Right lobe of liver (tissue), 4 donors: ENCODE measurements at regions not wholly inside any gene's neighbourhood (a gene's known extent, or its start where the extent isn't known, plus 50 kb on each side); places are given as distances from the start of the nearest gene placed in this dataset.

Experiments used
- POLR2A ChIP-seq: fragments of 450-650 bp; IDR thresholded peaks from one replicate; pipeline ENCODE4 v1.6.1; 2017; ENCODE audit warnings: antibody characterized with exemption, mild to moderate bottlenecking
- TF ChIP-seq, protein P1 (sequence below), 4 donors: fragments of 200-600 bp in 3 of 4; fragments of 450-650 bp in 1 of 4; IDR thresholded peaks; one replicate each; pipeline versions ENCODE4 v1.5.1 to v1.8.0; 2016 to 2022; ENCODE audit warnings: antibody characterized with exemption in 4 of 4, mild to moderate bottlenecking in 2 of 4
- donor health status: DM: no; HTN: no; CAD: no.
- donor health status: DM: no; HTN: no; CAD: no.
- donor health status: DM: no; HTN: yes; CAD: no.

DNA sequence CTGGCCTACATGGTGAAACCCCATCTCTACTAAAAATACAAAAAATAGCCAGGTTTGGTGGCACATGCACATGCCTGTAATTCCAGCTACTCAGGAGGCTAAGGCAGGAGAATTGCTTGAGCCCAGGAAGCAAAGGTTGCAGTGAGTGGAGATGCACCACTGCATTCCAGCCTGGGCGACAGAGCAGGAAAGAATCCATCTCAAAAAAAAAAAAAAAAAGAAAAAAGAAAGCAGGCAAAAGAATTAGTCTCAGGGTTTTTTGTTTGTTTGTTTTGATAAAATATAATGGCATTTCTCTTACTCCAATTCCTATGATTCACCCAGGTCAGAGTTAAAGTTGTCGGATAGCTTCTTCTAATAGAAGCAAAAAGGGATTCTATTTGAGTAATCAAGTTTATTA, 67.0 kb upstream of the ATG10 start:
- TF ChIP-seq, protein P1, sequence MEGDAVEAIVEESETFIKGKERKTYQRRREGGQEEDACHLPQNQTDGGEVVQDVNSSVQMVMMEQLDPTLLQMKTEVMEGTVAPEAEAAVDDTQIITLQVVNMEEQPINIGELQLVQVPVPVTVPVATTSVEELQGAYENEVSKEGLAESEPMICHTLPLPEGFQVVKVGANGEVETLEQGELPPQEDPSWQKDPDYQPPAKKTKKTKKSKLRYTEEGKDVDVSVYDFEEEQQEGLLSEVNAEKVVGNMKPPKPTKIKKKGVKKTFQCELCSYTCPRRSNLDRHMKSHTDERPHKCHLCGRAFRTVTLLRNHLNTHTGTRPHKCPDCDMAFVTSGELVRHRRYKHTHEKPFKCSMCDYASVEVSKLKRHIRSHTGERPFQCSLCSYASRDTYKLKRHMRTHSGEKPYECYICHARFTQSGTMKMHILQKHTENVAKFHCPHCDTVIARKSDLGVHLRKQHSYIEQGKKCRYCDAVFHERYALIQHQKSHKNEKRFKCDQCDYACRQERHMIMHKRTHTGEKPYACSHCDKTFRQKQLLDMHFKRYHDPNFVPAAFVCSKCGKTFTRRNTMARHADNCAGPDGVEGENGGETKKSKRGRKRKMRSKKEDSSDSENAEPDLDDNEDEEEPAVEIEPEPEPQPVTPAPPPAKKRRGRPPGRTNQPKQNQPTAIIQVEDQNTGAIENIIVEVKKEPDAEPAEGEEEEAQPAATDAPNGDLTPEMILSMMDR (IDR thresholded peaks at IDR 0.05): no peak
- TF ChIP-seq POLR2A: no peak
